Kidney (tissue), 13 donors: ENCODE measurements at regions not wholly inside any gene's neighbourhood (a gene's known extent, or its start where the extent isn't known, plus 50 kb on each side); places are given as distances from the start of the nearest gene placed in this dataset.
A peak's percentile ranks its signal among the peaks of the same experiment; 100 is the strongest.

ENCODE experiments used
- DNase-seq, 5 donors: peaks; one replicate each; pipeline ENCODE4 v3.0.0-alpha.2; 2013 to 2020
- FAIRE-seq: peaks from 2 replicates; lab custom pipeline; 2012; peaks lifted over from hg19 to GRCh38; lab: Jason Lieb, UNC
- H3K27ac ChIP-seq, 2 donors: one replicate each; pipeline ENCODE4 v1.7.0; 2013; ENCODE audit warnings: low read depth in 2 of 2, low read length in 2 of 2, inconsistent platforms in 1 of 2
- H3K27me3 ChIP-seq: one replicate; pipeline ENCODE4 v1.7.1; 2013; ENCODE audit warnings: low read length, inconsistent platforms; ENCODE audit not compliant: control insufficient read depth, insufficient read depth
- H3K36me3 ChIP-seq, 3 donors: one replicate each; pipeline versions ENCODE4 v1.7.0 to v1.7.1; 2013; ENCODE audit warnings: low read length in 3 of 3, control low read depth in 1 of 3, inconsistent platforms in 1 of 3; ENCODE audit not compliant: insufficient read depth in 3 of 3, control insufficient read depth in 2 of 3
- H3K4me1 ChIP-seq, 3 donors: one replicate each; pipeline versions ENCODE4 v1.7.0 to v1.7.1; 2013; ENCODE audit warnings: low read length in 3 of 3, inconsistent platforms in 1 of 3, low read depth in 1 of 3; ENCODE audit not compliant: control insufficient read depth in 2 of 3, insufficient read depth in 2 of 3
- H3K4me3 ChIP-seq, 3 donors: one replicate each; pipeline versions ENCODE4 v1.7.0 to v1.8.1; 2013; ENCODE audit warnings: low read length in 3 of 3, control low read depth in 1 of 3, inconsistent platforms in 1 of 3
- H3K9ac ChIP-seq, 3 donors: one replicate each; pipeline versions ENCODE4 v1.7.0 to v1.7.1; 2013; ENCODE audit warnings: low read length in 3 of 3, control low read depth in 1 of 3, inconsistent platforms in 1 of 3
- H3K9me3 ChIP-seq, 3 donors: one replicate each; pipeline versions ENCODE4 v1.7.0 to v1.7.1; 2013; ENCODE audit warnings: low read length in 3 of 3, control low read depth in 1 of 3, inconsistent platforms in 1 of 3; ENCODE audit not compliant: control insufficient read depth in 2 of 3, insufficient read depth in 1 of 3
- intact Hi-C: fragments of 100-400 bp; cut with DNase I; formaldehyde crosslinking; loops from one replicate; pipeline ENCODE4 v1.11.1; 2022
- TF ChIP-seq, protein P1 (sequence below): IDR thresholded peaks from 3 replicates; pipeline ENCODE4 v1.5.1; 2012; ENCODE audit warnings: mild to moderate bottlenecking, moderate library complexity, borderline replicate concordance; ENCODE audit not compliant: insufficient read depth; ENCODE audit errors: extremely low read depth
- donor health status: control.
- donor health status: control.
- donor health status: control.
- donor health status: control.
- donor health status: control.
- donor health status: DM: yes; HTN: yes; CAD: no.
- donor health status: Normal renal cell carcinoma (clear cell type).

DNA sequence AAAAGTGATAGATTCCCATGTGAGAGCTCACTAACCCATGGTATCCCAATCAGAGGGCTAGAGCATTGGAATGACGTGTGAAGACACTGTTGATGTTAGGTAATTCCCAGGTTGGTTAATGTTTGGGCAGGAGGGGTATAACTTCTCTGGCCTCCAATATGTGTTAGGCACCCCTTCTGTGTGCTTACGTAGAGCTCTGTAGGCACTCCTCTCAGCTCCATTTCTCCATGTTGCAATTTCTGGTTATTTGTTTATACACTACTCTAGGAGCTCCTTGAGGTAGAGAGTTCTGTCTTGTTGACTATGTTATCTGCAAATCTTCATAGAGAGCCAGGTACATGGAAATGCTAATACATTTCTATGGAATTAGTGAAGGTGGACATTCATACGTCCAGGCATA, 153.5 kb downstream of the RPIA start:
- H3K9me3 ChIP-seq: no peaks in the 10 kb centered on the region
- TF ChIP-seq, protein P1, sequence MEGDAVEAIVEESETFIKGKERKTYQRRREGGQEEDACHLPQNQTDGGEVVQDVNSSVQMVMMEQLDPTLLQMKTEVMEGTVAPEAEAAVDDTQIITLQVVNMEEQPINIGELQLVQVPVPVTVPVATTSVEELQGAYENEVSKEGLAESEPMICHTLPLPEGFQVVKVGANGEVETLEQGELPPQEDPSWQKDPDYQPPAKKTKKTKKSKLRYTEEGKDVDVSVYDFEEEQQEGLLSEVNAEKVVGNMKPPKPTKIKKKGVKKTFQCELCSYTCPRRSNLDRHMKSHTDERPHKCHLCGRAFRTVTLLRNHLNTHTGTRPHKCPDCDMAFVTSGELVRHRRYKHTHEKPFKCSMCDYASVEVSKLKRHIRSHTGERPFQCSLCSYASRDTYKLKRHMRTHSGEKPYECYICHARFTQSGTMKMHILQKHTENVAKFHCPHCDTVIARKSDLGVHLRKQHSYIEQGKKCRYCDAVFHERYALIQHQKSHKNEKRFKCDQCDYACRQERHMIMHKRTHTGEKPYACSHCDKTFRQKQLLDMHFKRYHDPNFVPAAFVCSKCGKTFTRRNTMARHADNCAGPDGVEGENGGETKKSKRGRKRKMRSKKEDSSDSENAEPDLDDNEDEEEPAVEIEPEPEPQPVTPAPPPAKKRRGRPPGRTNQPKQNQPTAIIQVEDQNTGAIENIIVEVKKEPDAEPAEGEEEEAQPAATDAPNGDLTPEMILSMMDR: no peak
- no peak for DNase-seq
- H3K4me3 ChIP-seq: no peak overlapping the region
- no peaks in the 10 kb centered on the region for H3K36me3 ChIP-seq
- no peaks in the 10 kb centered on the region for H3K4me1 ChIP-seq
- no peak overlapping the region for H3K9ac ChIP-seq
- FAIRE-seq: no peak
- intact Hi-C loops: no loop called here
- no peaks in the 10 kb centered on the region for H3K27me3 ChIP-seq
- no peak overlapping the region for H3K27ac ChIP-seq

- Histone ChIP-seq H3K9ac (no peak overlapping the region), H3K4me1 (no peaks in the 10 kb centered on the region), H3K36me3 (no peaks in the 10 kb centered on the region), H3K27ac (no peak overlapping the region), H3K4me3 (no peak overlapping the region), H3K9me3 (no peaks in the 10 kb centered on the region), H3K27me3 (no peaks in the 10 kb centered on the region)
- intact Hi-C loops: no loop called here
- DNase-seq (no peak), FAIRE-seq (no peak)
- TF ChIP-seq, protein P1: no peak
Measured at GRCh38 chr2:88845772-88846661, 154.5 kb downstream of the RPIA start.

DNA sequence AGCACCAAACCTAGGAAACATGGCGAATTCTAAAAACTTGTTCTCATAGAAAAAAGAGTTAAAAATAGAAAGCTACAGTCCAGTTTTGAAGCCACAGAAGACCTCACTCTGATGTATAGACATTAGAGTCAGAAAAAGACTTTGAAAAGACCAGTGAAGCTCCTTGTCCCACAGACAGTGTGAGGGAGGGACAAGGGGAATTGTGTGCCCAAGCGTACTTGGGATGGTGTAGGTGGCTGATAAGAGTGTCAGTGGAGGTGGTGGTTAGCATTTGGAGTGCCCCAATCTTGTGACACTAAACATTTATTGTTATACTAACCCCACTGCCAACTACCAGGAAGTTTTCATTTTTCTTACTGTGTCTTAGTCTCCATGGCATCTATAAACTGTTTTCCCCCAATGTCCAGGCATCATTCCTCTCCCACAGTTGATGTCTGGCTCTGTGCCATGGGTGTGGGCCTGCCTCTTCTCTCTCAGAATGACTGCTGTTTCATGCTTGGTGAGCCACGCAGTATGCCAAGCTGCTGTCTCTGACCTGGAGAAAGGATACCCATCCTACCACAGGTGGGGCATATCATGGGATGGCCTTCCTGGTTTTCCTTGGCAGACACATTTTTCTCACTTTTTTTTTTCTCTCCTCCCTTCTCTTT, 161.4 kb downstream of the RPIA start:
- no peaks in the 10 kb centered on the region for H3K27me3 ChIP-seq
- no peak for FAIRE-seq
- TF ChIP-seq, protein P1: no peak
- no peaks in the 10 kb centered on the region for H3K9me3 ChIP-seq
- no peaks in the 10 kb centered on the region for H3K36me3 ChIP-seq
- no peaks in the 10 kb centered on the region for H3K4me1 ChIP-seq
- H3K27ac ChIP-seq: no peak overlapping the region
- intact Hi-C loops: no loop called here
- peak in 4 of 5 donors; percentile 41 to 60 (median 46) for DNase-seq
- H3K4me3 ChIP-seq: no peak overlapping the region
- H3K9ac ChIP-seq: no peak overlapping the region
